HG03064 (cell line): ENCODE measurements at regions not wholly inside any gene's neighbourhood (a gene's known extent, or its start where the extent isn't known, plus 50 kb on each side); places are given as distances from the start of the nearest gene placed in this dataset.
"Not testable (repeated sequence)": the region's sequence is repeated elsewhere in the genome, so short reads cannot be mapped to it uniquely, and the experiment has no call there.

Experiments
- ATAC-seq: cut with Tn5 transposase; IDR thresholded peaks from one replicate; pipeline ENCODE4 v1.9.1; 2021; ENCODE audit warnings: low read depth; ENCODE audit not compliant: unreplicated experiment

- no peak for ATAC-seq
Measured at GRCh38 chr7:14974688-14975087, 72.1 kb upstream of the DGKB start.

GRCh38 chr7:14973712-14974428 lies 71.3 kb upstream of the DGKB start:
- ATAC-seq: no peak

- ATAC-seq: not testable (repeated sequence)
Measured at GRCh38 chr7:14971678-14972077, 69.1 kb upstream of the DGKB start.

GRCh38 chr7:14967376-14967775 lies 64.8 kb upstream of the DGKB start:
- ATAC-seq: not testable (repeated sequence)

- ATAC-seq: no peak
Measured at GRCh38 chr7:14962778-14963177, 60.2 kb upstream of the DGKB start.

GRCh38 chr7:14960721-14961120 lies 58.2 kb upstream of the DGKB start:
- no peak for ATAC-seq

GRCh38 chr7:14959339-14959738 lies 56.8 kb upstream of the DGKB start:
- ATAC-seq: no peak

GRCh38 chr7:14954035-14954434 lies 51.5 kb upstream of the DGKB start:
- ATAC-seq: no peak
